CD14-positive monocyte (primary cell): ENCODE measurements at regions not wholly inside any gene's neighbourhood (a gene's known extent, or its start where the extent isn't known, plus 50 kb on each side); places are given as distances from the start of the nearest gene placed in this dataset.
A peak's percentile ranks its signal among the peaks of the same experiment; 100 is the strongest.

Source experiments
- DNase-seq, 3 donors: peaks; one replicate each; pipeline ENCODE4 v3.0.0-alpha.2; 2011 to 2022
- H2AFZ ChIP-seq: 2 replicates; pipeline ENCODE4 v1.6.0; 2012; ENCODE audit warnings: mild to moderate bottlenecking, low read depth, low read length, inconsistent platforms; ENCODE audit not compliant: insufficient read depth, poor library complexity, severe bottlenecking
- H3K27ac ChIP-seq, 2 donors: 1 replicate in 1 of 2; 2 replicates in 1 of 2; pipeline ENCODE4 v1.5.1; 2012 to 2013; ENCODE audit warnings: low read length in 2 of 2, control low read depth in 1 of 2, inconsistent platforms in 1 of 2, low read depth in 1 of 2, mild to moderate bottlenecking in 1 of 2
- H3K27me3 ChIP-seq, 2 donors: one replicate each; pipeline versions ENCODE4 v1.6.0 to v1.6.1; 2011 to 2013; ENCODE audit warnings: low read length in 2 of 2; ENCODE audit not compliant: control insufficient read depth in 2 of 2, insufficient read depth in 2 of 2
- H3K36me3 ChIP-seq, 2 donors: replicated peaks in 1 of 2; 1 replicate in 1 of 2; 2 replicates in 1 of 2; pipeline versions ENCODE4 v1.5.1 to v1.6.1; 2012 to 2013; ENCODE audit warnings: low read length in 2 of 2, control low read depth in 1 of 2, inconsistent platforms in 1 of 2, mild to moderate bottlenecking in 1 of 2; ENCODE audit not compliant: insufficient read depth in 2 of 2, control insufficient read depth in 1 of 2
- H3K4me1 ChIP-seq, 2 donors: 1 replicate in 1 of 2; 2 replicates in 1 of 2; pipeline versions ENCODE4 v1.5.1 to v1.6.1; 2012 to 2013; ENCODE audit warnings: low read length in 2 of 2, control low read depth in 1 of 2, inconsistent platforms in 1 of 2, mild to moderate bottlenecking in 1 of 2, moderate library complexity in 1 of 2; ENCODE audit not compliant: insufficient read depth in 2 of 2, control insufficient read depth in 1 of 2
- H3K4me2 ChIP-seq: replicated peaks from 2 replicates; pipeline ENCODE3; 2012; ENCODE audit warnings: low read length, moderate library complexity, mild to moderate bottlenecking; ENCODE audit not compliant: poor library complexity, severe bottlenecking; ENCODE audit errors: extremely low read depth
- H3K4me3 ChIP-seq, 3 experiments: fragments of 200-600 bp in 1 of 3; sonication (generic) in 1 of 3; replicated peaks in 1 of 3; 1 replicate in 2 of 3; 2 replicates in 1 of 3; pipeline ENCODE4 v1.5.1; 2011 to 2013; ENCODE audit warnings: low read length in 3 of 3, mild to moderate bottlenecking in 3 of 3, control low read depth in 2 of 3, low read depth in 2 of 3, inconsistent platforms in 1 of 3, moderate library complexity in 1 of 3
- H3K79me2 ChIP-seq: 2 replicates; pipeline ENCODE4 v1.6.0; 2012; ENCODE audit warnings: mild to moderate bottlenecking, control low read depth, inconsistent platforms, low read length, moderate library complexity; ENCODE audit not compliant: insufficient read depth
- H3K9ac ChIP-seq: 2 replicates; pipeline ENCODE4 v1.6.0; 2017; ENCODE audit warnings: low read length, mild to moderate bottlenecking; ENCODE audit not compliant: insufficient read depth, poor library complexity, severe bottlenecking
- H3K9me3 ChIP-seq, 2 donors: replicated peaks in 1 of 2; 1 replicate in 1 of 2; 2 replicates in 1 of 2; pipeline versions ENCODE4 v1.5.1 to v1.6.1; 2012 to 2013; ENCODE audit warnings: low read length in 2 of 2, control low read depth in 1 of 2; ENCODE audit not compliant: control insufficient read depth in 1 of 2, insufficient read depth in 1 of 2
- H4K20me1 ChIP-seq: 2 replicates; pipeline ENCODE4 v1.6.0; 2012; ENCODE audit warnings: mild to moderate bottlenecking, low read length, control low read depth, moderate library complexity; ENCODE audit not compliant: insufficient read depth
- H3K27ac Mint-ChIP-seq, 7 donors: one replicate each; pipeline ENCODE4 v1.8.0; 2020; ENCODE audit warnings: mild to moderate bottlenecking in 7 of 7, mixed read lengths in 7 of 7, moderate library complexity in 6 of 7, inconsistent platforms in 2 of 7
- H3K27me3 Mint-ChIP-seq, 3 donors: one replicate each; pipeline ENCODE4 v1.8.0; 2021 to 2022; ENCODE audit warnings: low read depth in 3 of 3, mild to moderate bottlenecking in 3 of 3, mixed read lengths in 3 of 3, moderate library complexity in 3 of 3, inconsistent platforms in 1 of 3
- H3K36me3 Mint-ChIP-seq, 2 donors: one replicate each; pipeline ENCODE4 v1.8.0; 2020; ENCODE audit warnings: mixed read lengths in 2 of 2, inconsistent platforms in 1 of 2, mild to moderate bottlenecking in 1 of 2
- H3K4me1 Mint-ChIP-seq: one replicate; pipeline ENCODE4 v1.8.0; 2020; ENCODE audit warnings: mild to moderate bottlenecking, mixed read lengths
- H3K4me3 Mint-ChIP-seq, 2 donors: one replicate each; pipeline ENCODE4 v1.8.0; 2020; ENCODE audit warnings: mild to moderate bottlenecking in 2 of 2, mixed read lengths in 2 of 2, moderate library complexity in 1 of 2
- H3K9me3 Mint-ChIP-seq, 7 donors: one replicate each; pipeline ENCODE4 v1.8.0; 2020 to 2022; ENCODE audit warnings: mixed read lengths in 7 of 7, mild to moderate bottlenecking in 6 of 7, moderate library complexity in 6 of 7, inconsistent platforms in 2 of 7
- CTCF ChIP-seq: fragments of 200-600 bp; IDR thresholded peaks from one replicate; pipeline ENCODE4 v1.8.0; 2022; ENCODE audit warnings: antibody characterized with exemption, mild to moderate bottlenecking
- WGBS: methylation state at CpG from one replicate; pipeline ENCODE4 v1.1.5; 2013; ENCODE audit warnings: missing lambda C conversion rate; ENCODE audit not compliant: insufficient coverage; 5-methylcytosine and 5-hydroxymethylcytosine counted together
- intact Hi-C, 2 donors: fragments of 100-400 bp; cut with micrococcal nuclease; formaldehyde crosslinking; loops; one replicate each; pipeline versions ENCODE4 v1.15.0 to v1.15.1; 2023

- H2AFZ ChIP-seq = no peak overlapping the region
- DNase-seq = peak in 2 of 3 donors; percentile 19 to 36
- peaks cover 0 to 2% of the 10 kb centered on the region in 2 donors for H3K36me3 Mint-ChIP-seq
- H4K20me1 ChIP-seq = no peaks in the 10 kb centered on the region
- H3K9me3 ChIP-seq = no peaks in the 10 kb centered on the region
- H3K4me2 ChIP-seq = no peak overlapping the region
- no peak for TF ChIP-seq CTCF
- no peak overlapping the region for H3K9ac ChIP-seq
- no peak overlapping the region for H3K4me3 ChIP-seq
- no peaks in the 10 kb centered on the region for H3K27me3 ChIP-seq
- H3K4me1 Mint-ChIP-seq = peaks cover 32% of the 10 kb centered on the region
- intact Hi-C loops = no loop called here
- peaks cover 0 to 4% (median 0%) of the 10 kb centered on the region in 3 donors for H3K27me3 Mint-ChIP-seq
- H3K9me3 Mint-ChIP-seq = peaks cover 0 to 3% (median 0%) of the 10 kb centered on the region in 7 donors
- no peaks in the 10 kb centered on the region for H3K79me2 ChIP-seq
- peaks cover 16 to 17% of the 10 kb centered on the region in 2 donors for H3K4me1 ChIP-seq
- H3K27ac Mint-ChIP-seq = no peak overlapping the region
- H3K27ac ChIP-seq = no peak overlapping the region
- no peak overlapping the region for H3K4me3 Mint-ChIP-seq
- no peaks in the 10 kb centered on the region for H3K36me3 ChIP-seq
These were observed 107.3 kb upstream of the LIPC start for GRCh38 chr15:58324533-58324932.

DNA sequence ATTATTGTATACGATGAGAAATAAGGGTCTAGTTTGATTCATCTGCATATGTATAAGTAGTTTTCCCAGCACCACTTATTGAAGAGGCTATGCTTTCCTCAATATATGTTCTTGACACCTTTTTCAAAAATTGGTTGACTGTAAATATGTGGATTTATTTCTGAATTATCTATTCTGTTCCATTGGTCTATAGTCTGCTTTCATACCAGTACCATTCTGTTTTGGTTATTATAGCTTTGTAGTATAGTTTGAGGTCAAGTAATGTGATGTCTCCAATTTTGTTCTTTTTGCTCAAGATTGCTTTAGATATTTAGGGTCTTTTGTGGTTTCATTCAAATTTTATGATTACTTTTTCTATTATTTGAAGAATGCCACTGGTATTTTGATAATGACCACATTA is 103.8 kb upstream of the LIPC start:
- peaks cover 0 to 4% of the 10 kb centered on the region in 2 donors for H3K36me3 Mint-ChIP-seq
- TF ChIP-seq CTCF = no peak
- Histone ChIP-seq H3K36me3 (no peaks in the 10 kb centered on the region), H2AFZ (no peak overlapping the region), H3K27me3 (no peaks in the 10 kb centered on the region), H3K9me3 (no peaks in the 10 kb centered on the region), H3K4me3 (no peak overlapping the region), H4K20me1 (no peaks in the 10 kb centered on the region), H3K79me2 (no peaks in the 10 kb centered on the region), H3K9ac (no peak overlapping the region), H3K4me2 (no peak overlapping the region), H3K27ac (no peak overlapping the region), H3K4me1 (peaks cover 47 to 52% of the 10 kb centered on the region in 2 donors)
- H3K27ac Mint-ChIP-seq = no peak overlapping the region
- H3K9me3 Mint-ChIP-seq = no peaks in the 10 kb centered on the region
- H3K27me3 Mint-ChIP-seq = peaks cover 0 to 5% (median 0%) of the 10 kb centered on the region in 3 donors
- WGBS = no CpG with 5 or more reads among the region's 1 CpG
- no peak for DNase-seq
- H3K4me1 Mint-ChIP-seq = peaks cover 64% of the 10 kb centered on the region
- H3K4me3 Mint-ChIP-seq = no peak overlapping the region
- intact Hi-C loops = loop anchor here in 1 of 2 donors (5.0 kb wide), 1 partner anchor 189 kb away; no protein-coding TSS in a partner anchor
